Esophagus muscularis mucosa (tissue), 4 donors: ENCODE measurements at regions not wholly inside any gene's neighbourhood (a gene's known extent, or its start where the extent isn't known, plus 50 kb on each side); places are given as distances from the start of the nearest gene placed in this dataset.
"Not testable (repeated sequence)": the region's sequence is repeated elsewhere in the genome, so short reads cannot be mapped to it uniquely, and the experiment has no call there.

ENCODE experiments used
- DNase-seq: peaks from one replicate; pipeline ENCODE4 v3.0.0-alpha.2; 2017; ENCODE audit errors: extremely low spot score
- H3K27ac ChIP-seq, 4 donors: fragments of 200-600 bp; sonication (generic); replicated peaks in 1 of 4; 1 replicate in 3 of 4; 2 replicates in 1 of 4; pipeline ENCODE4 v1.5.1; 2016 to 2019; ENCODE audit warnings: mild to moderate bottlenecking in 1 of 4
- H3K27me3 ChIP-seq, 4 donors: fragments of 200-600 bp; sonication (generic); one replicate each; pipeline versions ENCODE4 v1.5.1 to v1.6.0; 2016 to 2019
- H3K36me3 ChIP-seq, 4 donors: fragments of 200-600 bp; sonication (generic); one replicate each; pipeline ENCODE4 v1.5.1; 2016 to 2019
- H3K4me1 ChIP-seq, 4 donors: fragments of 200-600 bp; sonication (generic); one replicate each; pipeline ENCODE4 v1.5.1; 2016 to 2019
- H3K4me3 ChIP-seq, 4 donors: fragments of 200-600 bp; sonication (generic); 1 replicate in 2 of 4; 2 replicates in 2 of 4; pipeline ENCODE4 v1.5.1; 2016 to 2019; ENCODE audit warnings: mild to moderate bottlenecking in 4 of 4, moderate library complexity in 1 of 4
- H3K9me3 ChIP-seq, 4 donors: fragments of 200-600 bp; sonication (generic); 1 replicate in 3 of 4; 2 replicates in 1 of 4; pipeline ENCODE4 v1.5.1; 2016 to 2019
- CTCF ChIP-seq, 3 experiments: fragments of 200-600 bp in 2 of 3; fragments of 450-650 bp in 1 of 3; sonication (generic) in 2 of 3; IDR thresholded peaks; one replicate each; pipeline ENCODE4 v1.5.1; 2017 to 2019; ENCODE audit warnings: antibody characterized with exemption in 3 of 3, mild to moderate bottlenecking in 2 of 3, moderate library complexity in 1 of 3
- EP300 ChIP-seq: sonication (generic); formaldehyde crosslinking; IDR thresholded peaks from one replicate; pipeline ENCODE4 v1.6.1; 2017; ENCODE audit warnings: antibody characterized with exemption
- POLR2A ChIP-seq: fragments of 450-650 bp; IDR thresholded peaks from one replicate; pipeline ENCODE4 v1.6.1; 2017; ENCODE audit warnings: antibody characterized with exemption, moderate library complexity, mild to moderate bottlenecking, low read depth
- POLR2AphosphoS5 ChIP-seq, 2 donors: sonication (generic); formaldehyde crosslinking; IDR thresholded peaks; one replicate each; pipeline ENCODE4 v1.6.1; 2017; ENCODE audit warnings: antibody characterized with exemption in 2 of 2
- WGBS: methylation state at CpG from one replicate; pipeline ENCODE4 v1.1.5; 2018; 5-methylcytosine and 5-hydroxymethylcytosine counted together
- intact Hi-C: fragments of 100-400 bp; cut with DNase I; formaldehyde crosslinking; loops from one replicate; pipeline ENCODE4 v1.15.1; 2023

GRCh38 chr17:34024806-34025551 is 230.1 kb upstream of the CCL2 start:
- Histone ChIP-seq H3K4me1 (no peaks in the 10 kb centered on the region), H3K27me3 (peaks cover 0 to 3% (median 0%) of the 10 kb centered on the region in 4 donors), H3K4me3 (no peak overlapping the region), H3K36me3 (no peaks in the 10 kb centered on the region), H3K27ac (no peak overlapping the region), H3K9me3 (no peaks in the 10 kb centered on the region)
- 60% methylated on average over 2 of the region's 2 CpGs for WGBS
- TF ChIP-seq POLR2AphosphoS5 (IDR thresholded peaks at IDR 0.05) (no peak), EP300 (no peak), POLR2A (no peak), CTCF (IDR thresholded peaks at IDR 0.05) (no peak)
- DNase-seq: peak; percentile 68
- intact Hi-C loops: no loop called here

- 87% methylated on average over 7 of the region's 7 CpGs for WGBS
- H3K4me1 ChIP-seq, H3K27me3 ChIP-seq, H3K27ac ChIP-seq, H3K36me3 ChIP-seq, intact Hi-C loops, DNase-seq, H3K4me3 ChIP-seq, H3K9me3 ChIP-seq: not testable (repeated sequence)
Measured at GRCh38 chr17:34030601-34031000, 224.5 kb upstream of the CCL2 start.

GRCh38 chr17:34032305-34032704 is 222.8 kb upstream of the CCL2 start:
- H3K27ac ChIP-seq, H3K4me1 ChIP-seq, H3K4me3 ChIP-seq, H3K27me3 ChIP-seq, H3K36me3 ChIP-seq, DNase-seq, intact Hi-C loops, H3K9me3 ChIP-seq: not testable (repeated sequence)

GRCh38 chr17:34038786-34039185 is 216.3 kb upstream of the CCL2 start:
- H3K9me3 ChIP-seq, DNase-seq, intact Hi-C loops, H3K27ac ChIP-seq, H3K4me3 ChIP-seq, H3K4me1 ChIP-seq, H3K36me3 ChIP-seq: not testable (repeated sequence)
- WGBS: 70% methylated on average over 9 of the region's 9 CpGs
- H3K27me3 ChIP-seq: peaks cover 0 to 28% (median 2%) of the 10 kb centered on the region in 4 donors

GRCh38 chr17:34039213-34039612 is 215.9 kb upstream of the CCL2 start:
- H3K4me3 ChIP-seq, H3K4me1 ChIP-seq, H3K27ac ChIP-seq, H3K36me3 ChIP-seq, H3K9me3 ChIP-seq, intact Hi-C loops, DNase-seq: not testable (repeated sequence)
- 47% methylated on average over 11 of the region's 11 CpGs for WGBS
- peaks cover 0 to 28% (median 2%) of the 10 kb centered on the region in 4 donors for H3K27me3 ChIP-seq

GRCh38 chr17:34039759-34040555 is 215.1 kb upstream of the CCL2 start:
- H3K36me3 ChIP-seq, H3K9me3 ChIP-seq, H3K27ac ChIP-seq, intact Hi-C loops, H3K4me3 ChIP-seq, H3K4me1 ChIP-seq, DNase-seq: not testable (repeated sequence)
- 65% methylated on average over 11 of the region's 69 CpGs for WGBS
- H3K27me3 ChIP-seq: peaks cover 0 to 28% (median 2%) of the 10 kb centered on the region in 4 donors

- peak; percentile 57 for DNase-seq
- WGBS: 79% methylated on average over 2 of the region's 2 CpGs
- H3K4me1 ChIP-seq: no peaks in the 10 kb centered on the region
- H3K27ac ChIP-seq: no peak overlapping the region
- TF ChIP-seq CTCF (IDR thresholded peaks at IDR 0.05) (no peak), POLR2A (no peak), POLR2AphosphoS5 (IDR thresholded peaks at IDR 0.05) (no peak), EP300 (no peak)
- peaks cover 0 to 8% (median 3%) of the 10 kb centered on the region in 4 donors for H3K9me3 ChIP-seq
- H3K27me3 ChIP-seq: peaks cover 0 to 24% (median 0%) of the 10 kb centered on the region in 4 donors
- no peaks in the 10 kb centered on the region for H3K36me3 ChIP-seq
- no peak overlapping the region for H3K4me3 ChIP-seq
- intact Hi-C loops: no loop called here
Measured at GRCh38 chr17:34045990-34046389, 209.1 kb upstream of the CCL2 start.
